ENCODE measurements at regions not wholly inside any gene's neighbourhood (a gene's known extent, or its start where the extent isn't known, plus 50 kb on each side); places are given as distances from the start of the nearest gene placed in this dataset.

GRCh38 chr11:70616938-70617654, 218.8 kb downstream of the CTTN start:
- TF ChIP-seq CHD2 (IDR thresholded peaks at IDR 0.05; ENCODE audit: low read length, partially characterized antibody), result no peak
- no peak for TF ChIP-seq CTCF (IDR thresholded peaks at IDR 0.05)
- no peak for TF ChIP-seq RXRA (IDR thresholded peaks at IDR 0.05; ENCODE audit: borderline replicate concordance, low read depth)
- no peak for TF ChIP-seq GABPA (IDR thresholded peaks at IDR 0.05; ENCODE audit: low read depth)
- TF ChIP-seq FOXM1 (IDR thresholded peaks at IDR 0.05; ENCODE audit: low read depth), result no peak
- TF ChIP-seq YY1 (IDR thresholded peaks at IDR 0.05; ENCODE audit: low read depth), result no peak
- no peak for TF ChIP-seq GATA2 (CRISPR knock-in tag; IDR thresholded peaks at IDR 0.05)
- TF ChIP-seq FOXJ3 (CRISPR knock-in tag; IDR thresholded peaks at IDR 0.05), result no peak
- no peak for TF ChIP-seq MAX (IDR thresholded peaks at IDR 0.05; ENCODE audit: low read depth)
- TF ChIP-seq USF2 (IDR thresholded peaks at IDR 0.05; ENCODE audit: borderline replicate concordance, low read depth, low read length), result no peak
- TF ChIP-seq MXI1 (IDR thresholded peaks at IDR 0.05; ENCODE audit: low read depth, low read length), result no peak
- TF ChIP-seq FOSL2 (IDR thresholded peaks at IDR 0.05; ENCODE audit: borderline replicate concordance, low read depth), result no peak
- TF ChIP-seq RCOR1 (IDR thresholded peaks at IDR 0.05; ENCODE audit: low read length), result no peak
- TF ChIP-seq JUND (IDR thresholded peaks at IDR 0.05), result no peak
- no peak for TF ChIP-seq REST (IDR thresholded peaks at IDR 0.05; ENCODE audit: low read depth, low read length)
- TF ChIP-seq TAF1 (IDR thresholded peaks at IDR 0.05; ENCODE audit: borderline replicate concordance, low read depth, low read length), result no peak
- H3K27ac ChIP-seq (ENCODE audit: low read depth in 2 of 2, low read length in 1 of 2), result no peak overlapping the region
- H4K20me1 ChIP-seq (ENCODE audit: insufficient read depth), result no peaks in the 10 kb centered on the region
- no peaks in the 10 kb centered on the region for H3K79me2 ChIP-seq (ENCODE audit: insufficient read depth)
- POLR2A ChIA-PET, result no interaction called here
- no peaks in the 10 kb centered on the region for H3F3A ChIP-seq (replicated peaks; ENCODE audit: insufficient read depth)
- no peaks in the 10 kb centered on the region for H3K9me2 ChIP-seq
- no peak overlapping the region for H3K4me2 ChIP-seq
- no peak overlapping the region for H3K4me3 ChIP-seq (ENCODE audit: low read depth in 2 of 2, low read length in 1 of 2)
- H3K36me3 ChIP-seq (replicated peaks in 1 of 2; ENCODE audit: control insufficient read depth in 1 of 2, insufficient read depth in 2 of 2, low read length in 1 of 2), result no peaks in the 10 kb centered on the region
- no peaks in the 10 kb centered on the region for H3K9me3 ChIP-seq
- CTCF ChIA-PET, result no interaction called here
- DNase-seq, result no peak
- no peaks in the 10 kb centered on the region for H3K4me1 ChIP-seq (ENCODE audit: control insufficient read depth in 1 of 2, insufficient read depth in 2 of 2, low read depth in 1 of 2, low read length in 1 of 2)
- no peaks in the 10 kb centered on the region for H3K27me3 ChIP-seq (ENCODE audit: insufficient read depth)
- no peak overlapping the region for H3K9ac ChIP-seq
- H2AFZ ChIP-seq (ENCODE audit: low read depth), result no peak overlapping the region
- WGBS (ENCODE audit: low lambda C conversion rate), result 56% methylated on average over 12 of the region's 12 CpGs

Data from SK-N-SH (cell line).